ENCODE measurements at regions not wholly inside any gene's neighbourhood (a gene's known extent, or its start where the extent isn't known, plus 50 kb on each side); places are given as distances from the start of the nearest gene placed in this dataset.
"Not testable (repeated sequence)": the region's sequence is repeated elsewhere in the genome, so short reads cannot be mapped to it uniquely, and the experiment has no call there.

DNA sequence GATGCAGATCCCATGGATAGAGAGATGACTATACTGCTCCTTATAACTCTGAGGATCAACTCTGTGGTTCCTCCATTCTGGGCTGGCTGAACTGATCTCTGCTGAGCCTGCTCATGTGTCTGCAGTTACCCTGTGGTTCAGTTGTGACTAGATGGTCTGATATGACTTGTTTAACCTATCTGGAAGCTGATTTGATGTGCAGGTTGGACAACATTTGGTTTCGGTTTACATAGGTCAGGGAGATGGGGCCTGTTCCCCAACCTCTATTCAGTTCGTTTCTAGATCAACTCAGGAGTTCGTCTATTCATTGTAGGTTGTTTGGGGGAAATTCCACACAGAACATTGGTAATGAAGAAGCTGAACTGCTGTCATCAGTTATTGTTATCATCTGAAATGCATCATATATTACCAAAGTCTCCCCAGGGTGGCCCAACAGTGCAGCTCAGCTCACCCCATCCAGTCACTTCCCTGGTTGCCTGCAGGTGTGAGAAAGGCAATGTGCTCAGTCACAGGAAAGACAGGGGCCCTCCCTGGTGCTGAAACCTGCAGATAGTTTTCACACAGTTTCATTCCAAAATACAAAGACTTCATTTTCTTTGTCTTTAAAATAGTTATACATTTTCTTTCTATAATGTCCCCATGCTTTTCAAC, 415.0 kb downstream of the RPIA start:
- H3K36me3 ChIP-seq (ENCODE audit: control insufficient read depth in 4 of 4, insufficient read depth in 4 of 4, low read length in 4 of 4); DNase-seq; H3K9me3 ChIP-seq (ENCODE audit: control insufficient read depth in 4 of 4, insufficient read depth in 3 of 4, low read length in 3 of 4); H3K27ac ChIP-seq (ENCODE audit: low read depth in 1 of 2, low read length in 1 of 2); ATAC-seq (ENCODE audit: insufficient read depth, low FRiP score); H3K4me3 ChIP-seq; H3K4me1 ChIP-seq (ENCODE audit: control insufficient read depth in 5 of 5, insufficient read depth in 5 of 5, low read length in 5 of 5); H3K27me3 ChIP-seq (ENCODE audit: control insufficient read depth in 3 of 3, insufficient read depth in 3 of 3, low read length in 2 of 3); H3K9ac ChIP-seq (ENCODE audit: insufficient read depth in 1 of 2, low read length in 2 of 2): not testable (repeated sequence)
- WGBS, 2 donors = 78 to 100% methylated on average over 1 to 2 of the region's 3 CpGs

DNA sequence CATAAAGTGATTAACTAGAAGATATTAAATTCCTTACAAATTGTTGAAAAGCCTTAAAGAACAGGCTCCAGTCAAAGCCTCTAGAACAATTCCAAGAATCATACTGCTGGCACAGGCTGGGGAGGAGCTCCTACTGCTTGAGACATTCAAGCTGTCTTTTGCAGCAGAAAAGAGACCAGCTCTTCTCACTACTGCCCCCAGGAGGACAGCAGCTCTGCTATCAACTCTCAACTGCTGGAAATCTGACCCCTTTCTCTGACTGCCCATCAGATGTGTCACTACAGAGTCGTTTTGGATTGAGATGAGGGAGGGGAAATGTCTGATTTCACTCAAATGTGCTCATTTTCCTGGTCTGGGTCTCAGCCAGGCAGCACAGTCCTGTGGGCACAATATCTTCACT, 421.0 kb downstream of the RPIA start:
- H3K27ac ChIP-seq (ENCODE audit: low read depth in 1 of 2, low read length in 1 of 2); H3K4me3 ChIP-seq; H3K36me3 ChIP-seq (ENCODE audit: control insufficient read depth in 4 of 4, insufficient read depth in 4 of 4, low read length in 4 of 4); H3K9ac ChIP-seq (ENCODE audit: insufficient read depth in 1 of 2, low read length in 2 of 2); H3K4me1 ChIP-seq (ENCODE audit: control insufficient read depth in 5 of 5, insufficient read depth in 5 of 5, low read length in 5 of 5); H3K9me3 ChIP-seq (ENCODE audit: control insufficient read depth in 4 of 4, insufficient read depth in 3 of 4, low read length in 3 of 4); H3K27me3 ChIP-seq (ENCODE audit: control insufficient read depth in 3 of 3, insufficient read depth in 3 of 3, low read length in 2 of 3); ATAC-seq (ENCODE audit: insufficient read depth, low FRiP score): not testable (repeated sequence)
- DNase-seq = peak; percentile 51 to 65 (median 61)
- 0% methylated on average over 1 of the region's 1 CpG for WGBS, 2 donors

DNA sequence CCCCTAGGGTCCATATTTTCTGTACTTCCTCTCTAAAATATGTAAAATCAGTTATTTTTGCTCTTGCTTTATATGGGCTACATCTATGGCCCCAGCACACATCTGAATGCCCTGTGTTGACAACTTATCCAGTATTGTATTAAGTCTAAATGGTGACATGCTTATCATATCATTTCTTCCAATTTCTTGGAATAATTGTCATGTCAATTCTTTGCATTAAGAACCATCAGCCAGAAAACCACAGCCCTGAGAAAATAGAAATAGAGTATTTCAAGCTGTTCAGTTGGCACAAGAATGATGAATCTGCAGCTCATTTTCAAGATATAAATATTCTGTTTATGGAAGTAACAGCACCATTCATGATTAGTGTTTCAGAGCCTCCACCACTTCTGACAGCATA, 421.8 kb downstream of the RPIA start:
- not testable (repeated sequence) for ATAC-seq (ENCODE audit: insufficient read depth, low FRiP score); H3K9me3 ChIP-seq (ENCODE audit: control insufficient read depth in 4 of 4, insufficient read depth in 3 of 4, low read length in 3 of 4); H3K9ac ChIP-seq (ENCODE audit: insufficient read depth in 1 of 2, low read length in 2 of 2); H3K4me3 ChIP-seq; H3K36me3 ChIP-seq (ENCODE audit: control insufficient read depth in 4 of 4, insufficient read depth in 4 of 4, low read length in 4 of 4); H3K4me1 ChIP-seq (ENCODE audit: control insufficient read depth in 5 of 5, insufficient read depth in 5 of 5, low read length in 5 of 5); H3K27ac ChIP-seq (ENCODE audit: low read depth in 1 of 2, low read length in 1 of 2); H3K27me3 ChIP-seq (ENCODE audit: control insufficient read depth in 3 of 3, insufficient read depth in 3 of 3, low read length in 2 of 3)
- DNase-seq = peak in 2 of 3 donors; percentile 4 to 13

DNA sequence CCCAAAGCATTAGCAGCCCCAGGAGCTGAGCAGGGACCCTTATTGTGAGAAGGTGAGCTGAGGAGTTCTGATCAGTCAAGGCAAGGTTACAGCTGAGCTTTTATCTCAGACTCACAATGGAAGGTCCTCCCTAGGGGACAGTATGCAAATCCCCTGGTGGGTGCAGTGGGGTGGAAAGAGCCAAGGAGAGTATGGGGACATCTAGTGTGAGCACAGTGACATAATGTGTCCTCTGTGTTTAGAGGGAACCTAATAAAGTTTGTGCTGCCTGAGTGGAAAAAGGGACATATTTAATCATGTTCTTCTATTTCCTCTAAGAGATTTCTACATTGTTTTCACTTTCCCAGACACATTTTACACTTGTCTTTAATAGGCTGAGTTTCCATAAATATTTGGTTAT, 438.0 kb downstream of the RPIA start:
- not testable (repeated sequence) for H3K4me1 ChIP-seq (ENCODE audit: control insufficient read depth in 5 of 5, insufficient read depth in 5 of 5, low read length in 5 of 5); H3K27me3 ChIP-seq (ENCODE audit: control insufficient read depth in 3 of 3, insufficient read depth in 3 of 3, low read length in 2 of 3); DNase-seq; H3K9ac ChIP-seq (ENCODE audit: insufficient read depth in 1 of 2, low read length in 2 of 2); H3K27ac ChIP-seq (ENCODE audit: low read depth in 1 of 2, low read length in 1 of 2); H3K36me3 ChIP-seq (ENCODE audit: control insufficient read depth in 4 of 4, insufficient read depth in 4 of 4, low read length in 4 of 4); ATAC-seq (ENCODE audit: insufficient read depth, low FRiP score); H3K4me3 ChIP-seq; H3K9me3 ChIP-seq (ENCODE audit: control insufficient read depth in 4 of 4, insufficient read depth in 3 of 4, low read length in 3 of 4)

DNA sequence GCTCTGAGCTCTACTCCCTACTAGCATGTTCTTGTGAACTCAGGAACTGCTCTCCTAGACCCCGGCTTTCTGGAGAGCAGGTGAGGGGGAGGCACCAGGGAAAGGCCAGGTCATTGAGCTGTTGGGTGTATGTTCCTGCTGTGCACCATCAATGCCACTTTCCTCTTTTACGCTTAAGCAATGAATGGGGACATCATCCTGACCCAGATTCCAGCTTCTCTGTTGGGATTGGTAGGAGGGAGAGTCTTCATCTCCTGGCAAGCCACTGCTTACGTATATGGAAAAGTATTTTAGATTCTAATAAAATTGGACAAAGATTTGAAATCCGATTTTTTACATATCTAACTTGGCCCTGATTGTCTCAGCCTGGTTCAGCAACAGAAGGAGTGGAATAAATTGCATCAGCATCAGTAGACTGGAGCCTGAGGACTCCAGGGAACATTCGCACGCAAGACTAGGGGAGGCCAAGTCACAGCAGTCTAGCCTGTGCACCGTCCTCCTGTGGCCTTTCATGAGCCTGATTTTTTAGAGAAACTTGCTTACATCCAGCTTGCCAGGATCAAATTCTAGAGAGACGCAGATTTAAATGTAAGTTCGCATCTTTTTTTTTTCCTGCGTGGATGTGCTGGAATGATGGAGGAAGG, 439.3 kb downstream of the RPIA start:
- not testable (repeated sequence) for H3K36me3 ChIP-seq (ENCODE audit: control insufficient read depth in 4 of 4, insufficient read depth in 4 of 4, low read length in 4 of 4); H3K4me3 ChIP-seq; H3K9ac ChIP-seq (ENCODE audit: insufficient read depth in 1 of 2, low read length in 2 of 2); H3K4me1 ChIP-seq (ENCODE audit: control insufficient read depth in 5 of 5, insufficient read depth in 5 of 5, low read length in 5 of 5); H3K27me3 ChIP-seq (ENCODE audit: control insufficient read depth in 3 of 3, insufficient read depth in 3 of 3, low read length in 2 of 3); H3K27ac ChIP-seq (ENCODE audit: low read depth in 1 of 2, low read length in 1 of 2); H3K9me3 ChIP-seq (ENCODE audit: control insufficient read depth in 4 of 4, insufficient read depth in 3 of 4, low read length in 3 of 4); ATAC-seq (ENCODE audit: insufficient read depth, low FRiP score); DNase-seq
- 85 to 95% methylated on average over 10 of the region's 10 CpGs for WGBS, 2 donors

DNA sequence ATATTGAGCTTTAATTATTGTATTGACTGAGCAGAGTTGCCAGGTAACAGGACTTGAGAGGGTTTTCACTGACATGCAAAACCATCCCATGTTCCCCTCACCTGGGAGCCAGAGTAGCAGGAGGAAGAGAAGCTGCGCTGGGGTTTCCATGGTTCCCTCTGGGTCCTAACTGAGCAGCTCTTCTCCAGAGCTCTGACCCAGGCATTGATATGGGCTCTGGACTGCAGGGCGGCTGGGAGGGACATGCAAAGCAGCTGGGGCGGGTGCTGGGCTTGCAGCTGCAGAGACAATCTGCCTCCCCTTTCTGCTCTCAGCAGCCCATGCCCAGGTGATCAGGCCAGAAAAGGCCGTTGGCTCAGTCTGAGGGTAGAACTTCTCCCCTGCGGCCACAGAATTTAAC, 451.5 kb downstream of the RPIA start:
- not testable (repeated sequence) for H3K27ac ChIP-seq (ENCODE audit: low read depth in 1 of 2, low read length in 1 of 2); H3K9me3 ChIP-seq (ENCODE audit: control insufficient read depth in 4 of 4, insufficient read depth in 3 of 4, low read length in 3 of 4); H3K4me3 ChIP-seq; H3K9ac ChIP-seq (ENCODE audit: insufficient read depth in 1 of 2, low read length in 2 of 2); DNase-seq; H3K4me1 ChIP-seq (ENCODE audit: control insufficient read depth in 5 of 5, insufficient read depth in 5 of 5, low read length in 5 of 5); H3K36me3 ChIP-seq (ENCODE audit: control insufficient read depth in 4 of 4, insufficient read depth in 4 of 4, low read length in 4 of 4); H3K27me3 ChIP-seq (ENCODE audit: control insufficient read depth in 3 of 3, insufficient read depth in 3 of 3, low read length in 2 of 3); ATAC-seq (ENCODE audit: insufficient read depth, low FRiP score)
- WGBS, 2 donors = 56 to 85% methylated on average over 5 of the region's 5 CpGs

DNA sequence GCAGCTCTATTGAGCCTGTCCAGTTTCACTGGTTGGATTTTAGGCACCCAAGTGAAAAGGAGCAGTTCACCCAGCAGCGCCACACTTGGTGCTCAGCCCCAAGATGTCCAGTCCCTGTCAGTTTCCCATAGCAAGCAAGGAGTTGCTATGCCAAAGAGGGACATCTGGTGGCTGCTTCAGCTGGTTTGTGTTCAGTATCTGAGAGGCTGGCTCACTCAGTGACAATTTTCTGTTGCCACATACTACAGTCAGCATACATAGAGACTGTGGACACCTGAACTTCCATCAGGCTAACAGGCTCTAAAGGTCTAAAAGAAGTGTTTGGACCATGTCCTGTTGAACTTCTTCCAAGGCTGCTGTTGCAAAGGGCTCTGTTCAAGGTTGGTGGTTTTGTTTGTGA, 453.9 kb downstream of the RPIA start:
- WGBS, 2 donors = 96% methylated on average over 1 of the region's 1 CpG
- not testable (repeated sequence) for ATAC-seq (ENCODE audit: insufficient read depth, low FRiP score); H3K9ac ChIP-seq (ENCODE audit: insufficient read depth in 1 of 2, low read length in 2 of 2); H3K4me3 ChIP-seq; H3K27ac ChIP-seq (ENCODE audit: low read depth in 1 of 2, low read length in 1 of 2); H3K9me3 ChIP-seq (ENCODE audit: control insufficient read depth in 4 of 4, insufficient read depth in 3 of 4, low read length in 3 of 4); H3K27me3 ChIP-seq (ENCODE audit: control insufficient read depth in 3 of 3, insufficient read depth in 3 of 3, low read length in 2 of 3); H3K4me1 ChIP-seq (ENCODE audit: control insufficient read depth in 5 of 5, insufficient read depth in 5 of 5, low read length in 5 of 5); H3K36me3 ChIP-seq (ENCODE audit: control insufficient read depth in 4 of 4, insufficient read depth in 4 of 4, low read length in 4 of 4)
- DNase-seq = peak in 1 of 3 donors; percentile 18

DNA sequence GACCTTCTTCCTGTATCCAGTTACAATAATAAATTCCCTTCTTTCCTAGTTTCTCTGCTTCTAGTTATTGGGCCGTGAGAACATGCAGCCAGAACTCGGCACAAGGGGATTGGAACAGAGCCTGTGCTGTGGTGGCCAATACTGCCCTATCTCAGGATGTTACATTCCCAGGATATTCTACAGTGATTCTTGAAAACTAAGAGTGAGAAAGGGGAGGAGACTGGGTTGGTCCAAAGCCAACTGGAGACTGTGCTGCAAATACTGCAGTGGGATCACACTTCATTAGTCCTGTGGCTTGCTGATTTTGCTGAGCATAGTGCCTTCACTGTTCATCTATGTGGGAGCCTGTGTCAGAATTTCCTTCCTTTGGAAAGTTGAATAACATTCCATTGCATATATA, 456.8 kb downstream of the RPIA start:
- not testable (repeated sequence) for H3K9ac ChIP-seq (ENCODE audit: insufficient read depth in 1 of 2, low read length in 2 of 2); H3K27me3 ChIP-seq (ENCODE audit: control insufficient read depth in 3 of 3, insufficient read depth in 3 of 3, low read length in 2 of 3); H3K36me3 ChIP-seq (ENCODE audit: control insufficient read depth in 4 of 4, insufficient read depth in 4 of 4, low read length in 4 of 4); H3K27ac ChIP-seq (ENCODE audit: low read depth in 1 of 2, low read length in 1 of 2); H3K9me3 ChIP-seq (ENCODE audit: control insufficient read depth in 4 of 4, insufficient read depth in 3 of 4, low read length in 3 of 4); ATAC-seq (ENCODE audit: insufficient read depth, low FRiP score); H3K4me1 ChIP-seq (ENCODE audit: control insufficient read depth in 5 of 5, insufficient read depth in 5 of 5, low read length in 5 of 5); H3K4me3 ChIP-seq
- whole genome bisulfite sequencing, 2 donors = 39 to 76% methylated on average over 2 of the region's 2 CpGs
- DNase-seq = peak; percentile 90 to 98 (median 96)

Measured in lung (tissue), 9 donors.